NT2/D1 (cell line): ENCODE measurements at regions not wholly inside any gene's neighbourhood (a gene's known extent, or its start where the extent isn't known, plus 50 kb on each side); places are given as distances from the start of the nearest gene placed in this dataset.
A peak's percentile ranks its signal among the peaks of the same experiment; 100 is the strongest.

ENCODE experiments used
- DNase-seq: peaks from one replicate; pipeline ENCODE4 v3.0.0-alpha.2; 2011; ENCODE audit warnings: low read depth, low spot score
- H3K27me3 ChIP-seq: 2 replicates; pipeline ENCODE4 v1.6.0; 2011; ENCODE audit warnings: mild to moderate bottlenecking; ENCODE audit not compliant: insufficient read length, insufficient read depth
- H3K36me3 ChIP-seq: 2 replicates; pipeline ENCODE4 v1.6.1; 2011; ENCODE audit warnings: mild to moderate bottlenecking, low read length, mixed read lengths; ENCODE audit not compliant: insufficient read depth, insufficient read length
- H3K4me1 ChIP-seq: 2 replicates; pipeline ENCODE4 v1.5.1; 2011; ENCODE audit not compliant: insufficient read depth, insufficient read length
- H3K4me3 ChIP-seq: 2 replicates; pipeline ENCODE4 v1.5.1; 2011; ENCODE audit warnings: low read depth; ENCODE audit not compliant: insufficient read length
- H3K9ac ChIP-seq: 2 replicates; pipeline ENCODE4 v1.6.0; 2011; ENCODE audit warnings: low read depth; ENCODE audit not compliant: insufficient read length
- H3K9me3 ChIP-seq: 2 replicates; pipeline ENCODE4 v1.5.1; 2011; ENCODE audit warnings: mild to moderate bottlenecking, low read length; ENCODE audit not compliant: insufficient read depth
- SUZ12 ChIP-seq: IDR thresholded peaks from 2 replicates; pipeline ENCODE4 v1.6.1; 2011; ENCODE audit not compliant: insufficient read length, insufficient read depth; ENCODE audit errors: extremely low read depth
- YY1 ChIP-seq: IDR thresholded peaks from 2 replicates; pipeline ENCODE4 v1.6.1; 2011; ENCODE audit not compliant: insufficient read length, insufficient read depth
- ZNF274 ChIP-seq: IDR thresholded peaks from 2 replicates; pipeline ENCODE4 v1.6.1; 2011; ENCODE audit warnings: mild to moderate bottlenecking, low read depth, low read length

DNA sequence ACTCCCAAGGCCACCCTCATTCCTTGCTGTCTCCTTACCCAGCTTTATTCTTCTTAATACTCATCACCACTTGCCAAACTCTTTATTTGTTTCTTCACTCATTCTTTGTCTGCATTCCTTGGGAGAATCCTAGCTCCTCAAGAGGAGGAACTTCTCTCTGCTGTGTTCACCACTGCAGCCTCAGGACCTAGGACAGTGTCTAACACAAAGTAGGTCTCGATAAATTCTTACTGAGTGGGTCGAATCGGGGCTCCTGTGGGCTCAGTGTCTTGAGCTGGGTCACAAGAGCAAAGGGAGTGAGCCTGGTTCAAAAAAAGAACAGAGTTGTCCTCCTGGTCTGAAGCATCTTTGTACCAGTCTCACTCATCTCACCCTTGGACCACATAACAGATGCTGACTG lies 224.1 kb upstream of the TMEM132C start:
- DNase-seq: no peak
- no peak overlapping the region for H3K9ac ChIP-seq
- H3K4me1 ChIP-seq: no peaks in the 10 kb centered on the region
- H3K9me3 ChIP-seq: peaks cover 22% of the 10 kb centered on the region
- TF ChIP-seq ZNF274 (no peak), SUZ12 (no peak), YY1 (no peak)
- no peaks in the 10 kb centered on the region for H3K36me3 ChIP-seq
- no peak overlapping the region for H3K4me3 ChIP-seq
- no peaks in the 10 kb centered on the region for H3K27me3 ChIP-seq

DNA sequence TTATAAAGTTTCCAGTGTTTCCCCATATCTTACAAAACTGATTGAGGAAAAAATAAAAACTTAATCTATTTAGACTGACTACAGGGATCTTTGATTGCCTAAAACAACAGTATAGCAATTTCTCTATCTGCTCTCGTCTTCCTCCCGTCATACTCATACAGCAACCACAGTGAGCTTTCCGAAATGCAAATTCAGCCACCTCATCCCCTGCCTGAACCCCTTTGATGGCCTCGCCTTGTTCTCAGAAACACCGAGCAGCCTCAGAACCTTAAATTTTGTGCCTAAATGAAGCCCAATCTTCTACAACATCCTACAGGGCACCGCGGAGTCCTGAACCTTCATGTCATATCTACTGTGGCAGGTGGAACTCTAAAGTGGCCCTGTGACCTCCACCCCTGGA lies 223.7 kb upstream of the TMEM132C start:
- Histone ChIP-seq H3K27me3 (no peaks in the 10 kb centered on the region), H3K4me3 (no peak overlapping the region), H3K4me1 (no peaks in the 10 kb centered on the region), H3K9ac (no peak overlapping the region), H3K36me3 (no peaks in the 10 kb centered on the region), H3K9me3 (peaks cover 22% of the 10 kb centered on the region)
- no peak for TF ChIP-seq YY1
- no peak for DNase-seq

DNA sequence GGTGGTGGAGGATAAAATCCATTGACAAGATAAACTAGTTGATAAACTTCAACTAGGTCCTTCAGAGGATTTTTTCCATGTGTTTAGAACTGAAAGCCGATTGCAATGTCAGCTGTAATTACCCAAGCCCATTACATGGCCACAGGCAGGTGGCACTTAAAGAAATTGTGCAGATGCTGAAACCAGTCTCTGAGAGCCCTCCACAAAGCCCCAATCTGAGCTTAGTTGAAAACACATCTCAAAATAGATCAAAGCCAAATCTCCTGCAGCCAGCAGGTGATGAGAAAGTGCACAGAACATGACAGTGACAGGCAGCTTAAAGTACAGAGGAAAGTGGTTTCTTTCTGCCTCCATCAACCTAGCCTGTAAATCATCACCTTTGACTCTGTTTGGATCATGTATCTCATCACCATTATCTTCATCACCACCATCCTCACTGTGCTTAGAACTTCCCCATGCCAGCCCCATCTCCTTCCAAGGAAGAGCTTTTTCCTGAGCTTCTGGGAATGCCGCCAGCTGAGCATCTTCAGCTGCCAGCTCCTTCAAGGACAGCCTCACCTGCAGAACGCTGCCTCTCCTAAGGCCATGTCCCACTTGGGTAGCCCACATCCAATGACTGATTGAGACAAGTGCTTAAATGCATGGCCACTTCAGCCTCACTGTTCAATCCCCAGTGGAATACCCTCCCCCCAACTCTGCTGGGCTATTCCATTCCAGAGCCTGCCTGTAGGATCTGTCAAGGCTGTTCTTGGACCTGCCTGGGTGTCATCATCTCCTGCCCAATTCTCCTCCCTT lies 219.5 kb upstream of the TMEM132C start:
- DNase-seq: no peak
- H3K4me3 ChIP-seq: no peak overlapping the region
- no peaks in the 10 kb centered on the region for H3K4me1 ChIP-seq
- no peaks in the 10 kb centered on the region for H3K36me3 ChIP-seq
- H3K27me3 ChIP-seq: no peaks in the 10 kb centered on the region
- no peak for TF ChIP-seq SUZ12
- no peak for TF ChIP-seq YY1
- TF ChIP-seq ZNF274: no peak
- no peak overlapping the region for H3K9ac ChIP-seq
- peaks cover 3% of the 10 kb centered on the region; the same call in 1 of the 2 replicates for H3K9me3 ChIP-seq

DNA sequence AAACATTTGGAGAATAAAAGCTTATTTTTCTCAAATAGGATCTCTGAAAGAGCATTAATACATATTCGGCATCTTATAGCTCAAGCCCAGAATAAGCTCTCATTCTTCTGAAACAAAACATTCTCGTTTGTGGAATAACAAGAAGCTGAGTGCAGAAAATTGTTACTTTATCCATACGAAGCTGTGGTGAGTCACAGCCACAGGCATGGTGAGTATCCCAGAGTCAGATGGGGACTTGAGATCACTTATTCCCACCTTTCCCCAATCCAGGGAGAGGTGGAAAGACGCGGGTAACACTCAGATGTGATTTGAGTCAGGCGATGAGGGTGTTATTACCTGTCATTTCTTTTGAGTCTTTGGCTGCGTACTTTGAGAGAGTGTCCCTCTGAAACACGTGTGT lies 214.6 kb upstream of the TMEM132C start:
- TF ChIP-seq YY1: no peak
- no peak for TF ChIP-seq ZNF274
- TF ChIP-seq SUZ12: no peak
- Histone ChIP-seq H3K4me3 (no peak overlapping the region), H3K27me3 (no peaks in the 10 kb centered on the region)

DNA sequence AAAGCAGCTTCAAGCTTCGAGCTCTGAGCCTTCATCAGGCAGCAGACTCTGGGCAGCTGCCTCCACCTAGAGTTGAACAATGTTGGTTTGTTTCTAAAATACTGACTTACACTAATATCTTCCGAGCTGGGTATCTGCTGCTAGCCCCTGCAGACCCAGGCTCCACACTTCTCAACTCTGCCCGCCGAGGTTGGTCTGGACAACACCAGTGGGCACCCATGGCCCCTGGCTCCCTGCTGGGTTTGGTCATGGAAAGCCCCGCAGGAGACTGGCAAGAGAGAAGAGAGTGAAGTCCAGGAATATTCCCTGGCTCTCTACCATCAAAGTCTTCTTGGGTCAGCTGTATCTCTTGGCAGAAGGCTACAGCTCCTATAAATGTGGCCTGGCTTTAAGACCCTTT lies 214.2 kb upstream of the TMEM132C start:
- no peak overlapping the region for H3K4me3 ChIP-seq
- peaks cover 10% of the 10 kb centered on the region for H3K4me1 ChIP-seq
- H3K9ac ChIP-seq: no peak overlapping the region
- no peaks in the 10 kb centered on the region for H3K9me3 ChIP-seq
- TF ChIP-seq SUZ12: no peak
- TF ChIP-seq YY1: no peak
- no peak for TF ChIP-seq ZNF274
- H3K36me3 ChIP-seq: no peaks in the 10 kb centered on the region
- no peak for DNase-seq
- H3K27me3 ChIP-seq: no peaks in the 10 kb centered on the region

More for the DNA sequence above, 214.6 kb upstream of the TMEM132C start:
- H3K4me1 ChIP-seq: peaks cover 10% of the 10 kb centered on the region
- H3K9ac ChIP-seq: no peak overlapping the region
- H3K36me3 ChIP-seq: no peaks in the 10 kb centered on the region
- DNase-seq: no peak
- no peaks in the 10 kb centered on the region for H3K9me3 ChIP-seq

DNA sequence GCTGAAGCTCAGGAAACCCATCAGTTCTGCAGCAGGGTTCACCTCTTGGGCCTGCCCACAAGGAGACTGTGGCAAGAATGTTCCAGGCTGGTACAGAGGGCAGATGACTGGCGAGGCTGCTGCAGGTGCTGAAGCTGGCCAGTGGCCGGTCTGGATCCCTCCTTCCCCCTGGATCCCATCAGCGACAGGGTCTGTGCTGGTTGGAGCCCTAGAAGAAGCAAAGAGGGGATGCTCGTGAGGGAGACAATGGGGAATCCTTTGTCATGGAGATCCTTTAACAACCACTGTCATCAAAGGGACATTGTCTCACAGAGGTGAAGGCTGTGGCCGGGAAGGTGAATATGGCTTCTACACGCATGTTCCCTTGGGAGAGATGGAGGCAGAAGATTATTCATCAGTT lies 211.4 kb upstream of the TMEM132C start:
- Histone ChIP-seq H3K4me1 (peaks cover 10% of the 10 kb centered on the region), H3K4me3 (no peak overlapping the region), H3K9me3 (no peaks in the 10 kb centered on the region), H3K36me3 (no peaks in the 10 kb centered on the region), H3K27me3 (no peaks in the 10 kb centered on the region), H3K9ac (no peak overlapping the region)
- peak; percentile 46 for DNase-seq
- no peak for TF ChIP-seq SUZ12
- no peak for TF ChIP-seq YY1
- no peak for TF ChIP-seq ZNF274

DNA sequence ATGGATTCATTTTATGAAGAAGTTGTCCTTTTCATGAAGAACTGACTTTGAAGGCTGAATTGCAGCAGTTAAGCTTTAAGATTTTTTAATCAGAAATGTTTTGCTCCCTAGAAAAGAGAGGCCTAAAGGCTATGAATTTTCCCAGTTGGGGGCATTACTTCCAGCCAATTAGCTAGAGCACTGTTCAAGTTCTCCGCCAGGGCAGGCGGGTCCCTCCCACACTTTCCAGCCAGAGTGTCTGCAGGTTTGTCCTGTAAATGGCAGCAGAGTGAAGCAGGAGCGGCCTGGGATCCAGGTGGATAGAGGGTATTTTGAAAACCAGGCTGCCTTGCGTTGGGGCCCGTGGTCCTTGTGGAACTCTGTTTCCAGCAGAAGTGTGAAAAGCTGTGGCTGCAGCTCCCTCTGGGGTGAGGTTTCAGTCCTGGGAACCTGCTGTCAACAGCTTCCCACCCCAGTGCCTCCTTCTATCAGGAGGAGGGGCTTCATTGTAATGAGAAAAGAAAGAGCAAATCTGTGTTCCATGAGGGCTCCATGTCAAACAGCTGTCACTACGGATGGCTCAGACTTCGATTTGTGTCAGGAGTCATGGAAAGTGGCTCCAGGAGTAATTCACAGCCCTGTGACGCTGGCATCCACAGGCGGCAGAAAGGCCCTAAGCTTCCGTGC lies 210.7 kb upstream of the TMEM132C start:
- Histone ChIP-seq H3K4me1 (peaks cover 10% of the 10 kb centered on the region), H3K27me3 (no peaks in the 10 kb centered on the region), H3K36me3 (no peaks in the 10 kb centered on the region), H3K4me3 (no peak overlapping the region), H3K9ac (no peak overlapping the region), H3K9me3 (no peaks in the 10 kb centered on the region)
- TF ChIP-seq SUZ12 (no peak), YY1 (no peak), ZNF274 (no peak)
- DNase-seq: peak; percentile 32

DNA sequence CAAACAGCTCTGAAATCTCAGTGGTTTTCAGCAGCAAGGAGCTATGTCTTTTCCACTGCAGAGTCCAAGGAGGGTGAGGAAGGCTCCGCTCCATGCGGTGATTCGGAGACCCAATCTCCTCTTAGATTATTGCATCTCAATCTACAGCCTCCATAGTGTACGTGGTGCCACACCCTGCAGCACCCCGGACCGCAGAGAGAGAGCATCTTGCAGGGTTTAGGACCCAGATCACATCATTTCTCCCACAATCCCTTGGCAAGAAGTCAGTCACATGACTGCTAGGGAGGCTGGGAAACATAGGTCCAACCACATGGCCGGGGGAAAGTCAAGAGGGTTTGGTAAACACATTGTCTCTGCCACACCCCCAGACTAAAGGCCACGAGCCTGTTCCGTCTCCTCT lies 209.4 kb upstream of the TMEM132C start:
- Histone ChIP-seq H3K4me3 (no peak overlapping the region), H3K9me3 (no peaks in the 10 kb centered on the region), H3K36me3 (no peaks in the 10 kb centered on the region), H3K27me3 (no peaks in the 10 kb centered on the region), H3K9ac (no peak overlapping the region), H3K4me1 (peaks cover 10% of the 10 kb centered on the region)
- TF ChIP-seq YY1 (no peak), SUZ12 (no peak), ZNF274 (no peak)
- DNase-seq: no peak
